Upper lobe of right lung (tissue), 1 donor: ENCODE measurements at regions not wholly inside any gene's neighbourhood (a gene's known extent, or its start where the extent isn't known, plus 50 kb on each side); places are given as distances from the start of the nearest gene placed in this dataset.

Experiments used
- ATAC-seq: fragments of 200-7000 bp; cut with Tn5 transposase; one replicate; pipeline ENCODE4 v1.9.1; 2020; ENCODE audit warnings: mild to moderate bottlenecking, moderate library complexity
- DNase-seq: peaks from one replicate; pipeline ENCODE4 v3.0.0-alpha.2; 2020
- H3K27ac ChIP-seq: fragments of 200-600 bp; one replicate; pipeline ENCODE4 v1.8.0; 2022
- H3K27me3 ChIP-seq: fragments of 200-600 bp; one replicate; pipeline ENCODE4 v1.8.0; 2022; ENCODE audit warnings: mild to moderate bottlenecking
- H3K36me3 ChIP-seq: fragments of 200-600 bp; one replicate; pipeline ENCODE4 v1.8.0; 2022
- H3K4me1 ChIP-seq: fragments of 200-600 bp; one replicate; pipeline ENCODE4 v1.8.0; 2022
- H3K4me3 ChIP-seq: fragments of 200-600 bp; one replicate; pipeline ENCODE4 v1.8.0; 2022; ENCODE audit warnings: mild to moderate bottlenecking
- H3K9me3 ChIP-seq: fragments of 200-600 bp; one replicate; pipeline ENCODE4 v1.8.0; 2022
- intact Hi-C: fragments of 100-400 bp; cut with DNase I; formaldehyde crosslinking; loops from one replicate; pipeline ENCODE4 v1.11.0; 2022
- TF ChIP-seq, protein P1 (sequence below): fragments of 200-600 bp; IDR thresholded peaks from one replicate; pipeline ENCODE4 v1.8.0; 2022; ENCODE audit warnings: antibody characterized with exemption
- donor health status: DM: no; HTN: yes; CAD: no; lungs with severe emphysema.

DNA sequence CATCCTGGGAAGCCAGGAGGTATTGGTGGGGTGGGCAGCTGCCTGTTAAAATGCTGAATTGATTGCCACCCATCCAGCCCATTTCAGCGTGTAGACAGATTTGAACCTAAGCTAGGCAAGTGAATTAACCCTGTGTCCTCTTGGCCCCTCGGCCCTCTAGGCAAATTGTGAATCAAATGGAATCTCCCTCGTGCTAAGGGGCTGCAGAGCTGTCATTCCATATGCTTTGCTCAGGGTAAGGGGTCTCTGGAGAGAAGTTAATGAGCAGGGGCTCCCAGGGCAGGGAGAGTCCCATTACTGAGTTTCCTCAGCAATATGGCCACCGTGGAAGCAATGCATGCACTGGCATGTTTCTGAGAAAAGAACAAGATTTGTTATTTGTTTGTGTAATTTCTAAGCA, 117.7 kb upstream of the RCN1 start:
- TF ChIP-seq, protein P1, sequence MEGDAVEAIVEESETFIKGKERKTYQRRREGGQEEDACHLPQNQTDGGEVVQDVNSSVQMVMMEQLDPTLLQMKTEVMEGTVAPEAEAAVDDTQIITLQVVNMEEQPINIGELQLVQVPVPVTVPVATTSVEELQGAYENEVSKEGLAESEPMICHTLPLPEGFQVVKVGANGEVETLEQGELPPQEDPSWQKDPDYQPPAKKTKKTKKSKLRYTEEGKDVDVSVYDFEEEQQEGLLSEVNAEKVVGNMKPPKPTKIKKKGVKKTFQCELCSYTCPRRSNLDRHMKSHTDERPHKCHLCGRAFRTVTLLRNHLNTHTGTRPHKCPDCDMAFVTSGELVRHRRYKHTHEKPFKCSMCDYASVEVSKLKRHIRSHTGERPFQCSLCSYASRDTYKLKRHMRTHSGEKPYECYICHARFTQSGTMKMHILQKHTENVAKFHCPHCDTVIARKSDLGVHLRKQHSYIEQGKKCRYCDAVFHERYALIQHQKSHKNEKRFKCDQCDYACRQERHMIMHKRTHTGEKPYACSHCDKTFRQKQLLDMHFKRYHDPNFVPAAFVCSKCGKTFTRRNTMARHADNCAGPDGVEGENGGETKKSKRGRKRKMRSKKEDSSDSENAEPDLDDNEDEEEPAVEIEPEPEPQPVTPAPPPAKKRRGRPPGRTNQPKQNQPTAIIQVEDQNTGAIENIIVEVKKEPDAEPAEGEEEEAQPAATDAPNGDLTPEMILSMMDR = no peak
- no peak for DNase-seq
- intact Hi-C loops = no loop called here
- no peak for ATAC-seq
- no peak overlapping the region for H3K27ac ChIP-seq
- H3K4me3 ChIP-seq = no peak overlapping the region
- no peaks in the 10 kb centered on the region for H3K27me3 ChIP-seq
- H3K36me3 ChIP-seq = no peaks in the 10 kb centered on the region
- no peaks in the 10 kb centered on the region for H3K9me3 ChIP-seq
- no peaks in the 10 kb centered on the region for H3K4me1 ChIP-seq

DNA sequence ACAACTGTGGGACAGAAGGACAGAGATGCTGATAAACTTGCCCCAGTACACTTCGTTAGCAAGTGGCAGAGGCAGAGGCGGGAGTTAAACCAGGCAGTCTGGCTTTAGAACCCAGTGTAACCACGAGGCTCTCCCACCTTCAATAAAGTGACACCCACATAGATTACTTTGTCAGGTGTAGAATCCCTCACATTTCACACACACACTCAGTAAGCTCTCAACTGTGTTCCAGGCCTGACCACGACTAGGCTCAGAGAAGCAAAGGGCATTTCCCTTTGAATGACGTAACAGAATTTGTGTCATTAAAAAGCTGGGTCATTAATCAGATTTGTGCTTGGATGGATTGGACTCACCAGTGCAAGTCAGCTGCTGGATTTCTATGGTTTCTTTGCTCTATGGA, 118.3 kb upstream of the RCN1 start:
- TF ChIP-seq, protein P1 = no peak
- H3K27ac ChIP-seq = no peak overlapping the region
- ATAC-seq = no peak

DNA sequence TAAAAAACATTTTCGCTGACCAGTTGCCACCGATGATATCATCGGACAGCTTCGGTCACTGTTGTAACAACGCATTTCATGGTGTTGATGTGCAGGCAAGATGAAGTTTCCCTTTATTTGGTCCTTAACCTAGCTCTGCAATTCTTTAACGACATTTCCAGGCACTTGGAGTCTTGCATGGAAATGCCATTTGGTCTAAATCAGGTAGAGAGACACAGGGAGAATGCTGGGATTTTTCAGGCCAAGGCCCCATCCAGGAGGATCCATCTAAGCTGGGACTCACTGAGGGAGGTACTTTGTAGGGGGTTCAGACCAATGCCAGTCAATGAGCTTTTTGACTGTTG, 121.5 kb upstream of the RCN1 start:
- ATAC-seq = no peak
- intact Hi-C loops = no loop called here
- Histone ChIP-seq H3K4me1 (no peaks in the 10 kb centered on the region), H3K27me3 (no peaks in the 10 kb centered on the region), H3K27ac (no peak overlapping the region), H3K9me3 (no peaks in the 10 kb centered on the region), H3K4me3 (no peak overlapping the region), H3K36me3 (no peaks in the 10 kb centered on the region)
- TF ChIP-seq, protein P1 = no peak
- DNase-seq = no peak

More for the DNA sequence above, 118.3 kb upstream of the RCN1 start:
- DNase-seq = no peak
- Histone ChIP-seq H3K9me3 (no peaks in the 10 kb centered on the region), H3K4me1 (no peaks in the 10 kb centered on the region), H3K27me3 (no peaks in the 10 kb centered on the region), H3K36me3 (no peaks in the 10 kb centered on the region), H3K4me3 (no peak overlapping the region)
- intact Hi-C loops = no loop called here

DNA sequence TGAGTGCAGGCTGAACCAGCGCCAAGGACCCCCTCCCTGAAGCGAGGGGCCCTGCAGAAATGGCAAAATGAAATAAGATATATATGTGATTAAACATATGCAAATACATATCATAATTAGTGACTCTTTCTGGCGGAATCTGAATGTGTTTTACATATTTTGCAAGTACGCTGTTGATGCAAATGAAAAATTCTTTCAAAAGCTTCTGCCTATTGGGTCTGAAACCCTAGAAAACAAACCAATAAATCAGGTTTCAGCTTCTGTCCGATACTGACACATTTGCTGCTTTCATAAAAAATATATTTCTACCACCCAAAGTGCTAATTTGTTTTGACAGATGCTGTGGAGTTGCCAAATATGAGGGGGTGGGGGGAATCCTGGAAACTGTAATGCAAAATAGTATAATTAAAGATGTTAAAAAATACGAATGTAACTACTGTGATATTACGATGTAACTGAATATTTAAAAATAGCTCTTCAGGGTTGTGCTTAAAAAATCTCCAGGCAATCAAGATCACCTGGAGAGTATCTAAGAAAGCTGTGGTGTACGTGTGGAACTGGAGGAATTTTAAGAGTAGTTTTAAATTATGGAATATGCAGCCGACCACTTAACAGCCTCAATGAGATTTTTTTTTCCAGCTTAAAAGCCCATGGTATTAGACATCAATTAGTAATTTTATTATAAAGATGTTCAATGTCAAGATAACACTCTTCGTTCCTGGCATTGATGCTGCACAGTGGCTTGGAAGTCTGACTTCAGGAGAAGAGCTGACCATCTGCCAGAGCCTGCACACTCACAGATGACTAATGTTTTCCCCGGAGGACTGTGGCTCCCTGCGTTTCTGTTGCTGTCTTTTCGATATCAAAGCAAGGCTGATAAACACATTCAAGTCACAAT, 122.2 kb upstream of the RCN1 start:
- ATAC-seq (no peak), DNase-seq (no peak)
- H3K27me3 ChIP-seq = no peaks in the 10 kb centered on the region
- no peak overlapping the region for H3K27ac ChIP-seq
- H3K4me3 ChIP-seq = no peak overlapping the region
- intact Hi-C loops = no loop called here
- TF ChIP-seq, protein P1 = no peak
- no peaks in the 10 kb centered on the region for H3K4me1 ChIP-seq
- no peaks in the 10 kb centered on the region for H3K36me3 ChIP-seq
- H3K9me3 ChIP-seq = no peaks in the 10 kb centered on the region

DNA sequence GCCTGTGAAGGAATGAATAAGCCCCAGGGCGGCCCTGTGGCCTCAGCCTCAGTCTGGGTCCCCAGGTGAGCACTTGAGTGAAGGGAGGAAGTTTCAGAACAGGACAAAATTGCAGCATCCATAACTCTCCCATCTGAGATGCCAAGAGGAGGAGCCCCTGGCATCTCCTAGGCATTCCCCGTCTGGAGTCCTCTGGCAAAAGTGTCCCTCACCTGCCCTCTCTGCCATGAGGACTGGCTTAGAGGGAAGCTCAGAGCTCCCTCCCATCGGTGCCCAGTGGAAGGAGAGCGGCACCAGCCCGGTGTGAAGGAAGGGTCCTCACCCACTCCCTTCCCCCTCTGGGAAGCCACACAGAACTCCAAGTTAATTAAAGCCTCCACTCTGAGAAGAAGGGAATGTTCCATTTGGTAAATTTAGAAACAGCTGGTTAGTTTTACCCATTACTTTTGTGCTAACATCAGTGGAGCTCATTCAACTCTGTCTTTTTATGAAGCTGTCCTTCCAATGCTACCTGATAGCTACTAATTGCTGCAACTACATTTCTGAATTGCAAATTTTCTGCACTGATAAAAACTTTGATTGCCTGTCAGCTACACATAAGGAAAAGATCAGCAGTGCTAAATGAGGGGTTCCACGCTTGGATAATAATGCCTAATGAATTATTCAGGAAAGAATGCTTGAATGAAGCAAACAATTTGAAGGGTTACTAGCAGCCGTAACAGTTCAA, 123.3 kb upstream of the RCN1 start:
- no peaks in the 10 kb centered on the region for H3K36me3 ChIP-seq
- DNase-seq = no peak
- no peak overlapping the region for H3K4me3 ChIP-seq
- no peaks in the 10 kb centered on the region for H3K4me1 ChIP-seq
- intact Hi-C loops = no loop called here
- ATAC-seq = peak; percentile 19
- H3K27ac ChIP-seq = no peak overlapping the region
- H3K9me3 ChIP-seq = no peaks in the 10 kb centered on the region
- no peaks in the 10 kb centered on the region for H3K27me3 ChIP-seq
- TF ChIP-seq, protein P1 = no peak
